ENCODE measurements at regions not wholly inside any gene's neighbourhood (a gene's known extent, or its start where the extent isn't known, plus 50 kb on each side); places are given as distances from the start of the nearest gene placed in this dataset.

DNA sequence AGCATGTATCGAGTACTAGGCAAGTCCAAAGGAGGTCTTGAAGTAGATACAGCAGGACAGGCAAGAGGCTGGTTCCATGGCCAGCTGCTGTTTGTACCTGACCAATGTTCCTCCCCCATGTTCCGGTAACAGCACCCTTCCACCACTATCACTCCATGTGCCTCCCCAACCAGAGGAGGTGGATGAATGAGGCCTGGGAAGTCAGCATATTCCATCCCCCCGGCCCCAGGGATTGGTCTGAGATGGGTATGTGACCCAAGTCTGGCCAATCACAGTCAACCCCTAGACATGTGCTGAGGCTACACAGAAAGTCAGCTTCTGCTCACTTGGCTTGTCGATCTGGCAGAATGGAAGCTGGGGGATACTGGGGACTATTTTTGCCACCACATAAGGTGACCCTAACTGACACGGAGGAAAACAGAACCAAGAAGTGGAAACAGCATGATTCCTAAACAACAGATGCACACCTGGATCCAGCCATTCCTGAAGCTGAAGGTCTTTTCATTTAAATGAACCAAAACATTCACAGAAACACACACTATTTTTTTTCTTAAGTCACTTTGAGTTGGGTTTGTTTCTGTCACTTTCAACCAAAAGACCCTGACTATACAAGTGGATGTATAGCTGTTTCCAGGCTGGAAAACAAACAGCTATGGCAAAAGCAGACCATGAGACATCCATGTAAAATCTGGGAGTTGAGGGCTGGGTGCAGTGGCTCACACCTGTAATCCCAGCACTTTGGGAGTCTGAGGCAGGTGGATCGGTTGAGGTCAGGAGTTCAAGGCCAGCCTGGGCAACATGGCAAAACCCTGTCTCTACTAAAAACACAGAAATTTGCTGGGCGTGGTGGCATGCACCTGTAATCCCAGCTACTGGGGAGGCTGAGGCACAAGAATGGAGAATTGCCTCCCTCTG lies 70.4 kb upstream of the PTPN1 start:
- POLR2A ChIA-PET: interaction anchor here (0.5 kb wide), 1 partner anchor 106 kb away, joined by 4 read pairs; no protein-coding TSS in a partner anchor
- H3K4me3 ChIP-seq (ENCODE audit: low read depth, low read length): no peak overlapping the region
- CTCF ChIA-PET: interaction anchor here (0.9 kb wide), 1 partner anchor 16 kb away, joined by 3 read pairs; no protein-coding TSS in a partner anchor
- DNase-seq (ENCODE audit: low read depth, low spot score): no peak
- TF ChIP-seq, protein P1, sequence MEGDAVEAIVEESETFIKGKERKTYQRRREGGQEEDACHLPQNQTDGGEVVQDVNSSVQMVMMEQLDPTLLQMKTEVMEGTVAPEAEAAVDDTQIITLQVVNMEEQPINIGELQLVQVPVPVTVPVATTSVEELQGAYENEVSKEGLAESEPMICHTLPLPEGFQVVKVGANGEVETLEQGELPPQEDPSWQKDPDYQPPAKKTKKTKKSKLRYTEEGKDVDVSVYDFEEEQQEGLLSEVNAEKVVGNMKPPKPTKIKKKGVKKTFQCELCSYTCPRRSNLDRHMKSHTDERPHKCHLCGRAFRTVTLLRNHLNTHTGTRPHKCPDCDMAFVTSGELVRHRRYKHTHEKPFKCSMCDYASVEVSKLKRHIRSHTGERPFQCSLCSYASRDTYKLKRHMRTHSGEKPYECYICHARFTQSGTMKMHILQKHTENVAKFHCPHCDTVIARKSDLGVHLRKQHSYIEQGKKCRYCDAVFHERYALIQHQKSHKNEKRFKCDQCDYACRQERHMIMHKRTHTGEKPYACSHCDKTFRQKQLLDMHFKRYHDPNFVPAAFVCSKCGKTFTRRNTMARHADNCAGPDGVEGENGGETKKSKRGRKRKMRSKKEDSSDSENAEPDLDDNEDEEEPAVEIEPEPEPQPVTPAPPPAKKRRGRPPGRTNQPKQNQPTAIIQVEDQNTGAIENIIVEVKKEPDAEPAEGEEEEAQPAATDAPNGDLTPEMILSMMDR (IDR thresholded peaks at IDR 0.05; ENCODE audit: insufficient read depth, low read length, missing control alignments): no peak

DNA sequence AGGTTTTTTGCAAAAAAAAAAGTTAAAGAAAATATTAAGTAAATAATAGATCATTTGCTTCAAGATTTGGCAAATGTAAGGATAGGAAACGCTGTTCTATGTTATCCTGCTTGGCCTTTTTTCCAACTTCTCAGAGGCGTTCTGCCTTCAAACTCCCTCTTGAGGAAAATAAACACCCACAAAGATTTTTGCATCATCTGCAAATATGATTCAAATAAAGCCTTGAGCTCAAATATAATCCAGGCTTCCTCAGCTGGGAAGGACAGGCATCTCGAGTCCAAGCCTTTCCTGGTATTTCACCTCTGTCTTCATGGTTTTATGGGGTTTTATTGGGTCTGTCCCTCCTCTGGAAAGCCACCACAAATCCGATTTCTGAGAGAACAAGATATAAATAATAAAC lies 67.7 kb upstream of the PTPN1 start:
- POLR2A ChIA-PET: no interaction called here
- CTCF ChIA-PET: interaction anchor here (1.0 kb wide), 3 partner anchors 11 to 261 kb away, joined by 3 read pairs; partner anchors contain the start of gene CEBPB
- H3K4me3 ChIP-seq (ENCODE audit: low read depth, low read length): no peak overlapping the region
- no peak for DNase-seq (ENCODE audit: low read depth, low spot score)
- TF ChIP-seq, protein P1 (IDR thresholded peaks at IDR 0.05; ENCODE audit: insufficient read depth, low read length, missing control alignments): no peak

DNA sequence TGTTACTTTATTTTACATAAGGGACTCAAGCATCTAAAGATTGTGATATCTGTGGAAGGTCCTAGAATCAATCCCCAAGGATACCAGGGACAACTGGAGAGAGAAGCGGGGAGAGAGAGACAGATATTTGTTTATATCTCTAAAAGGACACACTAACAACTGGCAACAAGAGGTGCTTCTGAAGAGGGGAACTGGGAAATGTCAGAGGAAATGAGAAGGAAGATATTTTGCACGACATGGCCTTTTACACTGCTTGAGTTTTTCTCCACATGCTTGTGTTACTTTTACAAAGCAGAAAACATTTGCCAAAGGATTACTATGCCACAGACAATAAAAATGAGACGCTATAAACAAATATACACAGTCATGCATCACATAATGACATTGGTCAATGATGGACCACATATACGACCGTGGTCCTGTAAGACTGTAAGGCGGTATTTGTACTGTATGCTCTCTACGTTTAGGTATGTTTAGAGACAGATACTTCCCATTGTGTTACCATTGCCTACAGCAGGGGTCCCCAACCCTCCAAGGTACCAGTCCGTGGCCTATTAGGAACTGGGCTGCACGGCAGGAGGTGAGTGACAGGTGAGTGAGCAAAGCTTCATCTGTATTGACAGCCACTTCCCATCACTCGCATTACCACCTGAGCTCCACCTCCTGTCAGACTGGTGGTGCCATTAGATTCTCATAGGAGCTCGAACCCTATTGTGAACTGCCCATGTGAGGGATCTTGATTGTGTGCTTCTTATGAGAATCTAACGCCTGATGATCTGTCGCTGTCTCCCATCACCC lies 64.6 kb upstream of the PTPN1 start:
- TF ChIP-seq, protein P1 (IDR thresholded peaks at IDR 0.05; ENCODE audit: insufficient read depth, low read length, missing control alignments): no peak
- ChIA-PET POLR2A (no interaction called here), CTCF (interaction anchor here (1.4 kb wide), 1 partner anchor 9 kb away, joined by 3 read pairs; no protein-coding TSS in a partner anchor)
- H3K4me3 ChIP-seq (ENCODE audit: low read depth, low read length): no peak overlapping the region
- DNase-seq (ENCODE audit: low read depth, low spot score): no peak

DNA sequence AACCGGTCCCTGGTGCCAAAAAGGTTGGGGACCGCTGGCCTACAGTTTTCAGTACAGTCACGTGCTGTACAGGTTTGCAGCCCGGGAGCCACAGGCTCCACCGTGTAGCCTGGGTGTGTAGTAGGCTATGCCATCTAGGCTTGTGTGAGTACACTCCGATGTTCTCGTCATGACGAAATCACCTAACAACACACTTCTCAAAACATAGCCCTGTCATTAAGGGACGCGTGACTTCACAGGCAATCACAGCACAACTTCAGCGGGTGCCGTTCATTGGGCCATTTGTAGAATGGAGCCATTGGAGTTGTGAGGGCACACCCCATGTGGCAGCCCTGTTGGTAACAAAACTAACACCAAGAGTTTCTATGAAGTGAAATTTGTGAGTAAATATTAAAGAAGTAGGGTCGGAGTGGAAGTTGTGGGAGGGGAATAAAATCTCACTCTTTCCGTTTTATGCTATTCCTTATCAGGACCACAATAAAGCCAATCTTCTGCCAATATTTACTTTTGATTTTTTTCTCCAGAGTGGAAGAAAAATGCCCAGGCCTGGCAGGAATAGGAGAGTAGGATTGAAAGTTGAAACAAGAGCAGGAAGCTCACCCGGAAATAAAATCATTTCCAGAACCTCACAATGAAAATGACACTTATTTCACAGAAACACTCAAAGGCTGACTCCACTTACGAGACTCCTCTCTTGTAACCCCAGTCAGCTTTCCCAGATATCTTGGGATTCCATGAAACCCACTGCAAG lies 63.7 kb upstream of the PTPN1 start:
- CTCF ChIA-PET: interaction anchor here (1.4 kb wide), 1 partner anchor 8 kb away, joined by 3 read pairs; no protein-coding TSS in a partner anchor
- DNase-seq (ENCODE audit: low read depth, low spot score): no peak
- TF ChIP-seq, protein P1 (IDR thresholded peaks at IDR 0.05; ENCODE audit: insufficient read depth, low read length, missing control alignments): no peak
- POLR2A ChIA-PET: no interaction called here
- H3K4me3 ChIP-seq (ENCODE audit: low read depth, low read length): no peak overlapping the region

DNA sequence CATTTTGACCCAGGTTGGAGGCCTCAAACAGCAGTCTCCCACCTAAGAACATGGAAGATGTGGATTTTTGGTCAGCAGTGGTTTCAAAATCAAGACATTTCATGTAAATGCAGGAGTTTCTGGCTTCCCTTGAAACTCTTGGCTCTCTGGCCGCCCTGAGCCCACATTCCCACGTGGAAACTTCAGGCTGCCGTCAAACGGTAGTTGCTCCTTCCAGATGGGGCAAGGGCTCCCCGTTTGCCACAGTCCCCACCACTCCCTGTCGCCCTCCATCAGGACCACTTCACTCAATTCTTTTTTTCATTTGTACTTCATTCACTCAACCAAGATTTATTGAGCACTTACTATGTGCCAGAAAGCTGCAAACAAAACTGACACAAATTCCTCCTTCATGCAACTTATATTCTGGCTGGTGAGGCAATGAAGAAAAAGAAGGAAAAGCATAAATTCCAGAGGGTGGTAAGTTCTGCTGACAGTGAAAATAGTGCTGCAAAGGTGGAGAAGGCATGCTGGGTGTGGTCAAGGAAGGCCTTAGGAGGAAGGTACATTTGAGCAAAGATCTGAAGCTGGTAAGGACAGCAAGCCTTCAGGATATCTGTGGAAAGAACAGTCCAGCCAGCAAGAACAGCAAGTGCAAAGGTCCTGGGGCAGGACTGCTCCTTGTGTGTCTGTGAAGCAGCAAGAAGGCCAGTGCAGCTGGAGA lies 62.9 kb upstream of the PTPN1 start:
- H3K4me3 ChIP-seq (ENCODE audit: low read depth, low read length): no peak overlapping the region
- TF ChIP-seq, protein P1 (IDR thresholded peaks at IDR 0.05; ENCODE audit: insufficient read depth, low read length, missing control alignments): no peak
- no peak for DNase-seq (ENCODE audit: low read depth, low spot score)
- POLR2A ChIA-PET: interaction anchor here (0.5 kb wide), 1 partner anchor 254 kb away, joined by 3 read pairs; no protein-coding TSS in a partner anchor
- CTCF ChIA-PET: interaction anchor here (1.1 kb wide), 1 partner anchor 20 kb away, joined by 3 read pairs; no protein-coding TSS in a partner anchor

All from AG04449 (cell line).